Muscle layer of colon (tissue), 2 donors: ENCODE measurements at regions not wholly inside any gene's neighbourhood (a gene's known extent, or its start where the extent isn't known, plus 50 kb on each side); places are given as distances from the start of the nearest gene placed in this dataset.

Experiments used
- H3K27ac ChIP-seq: one replicate; pipeline ENCODE4 v1.7.0; 2013; ENCODE audit warnings: low read depth, mild to moderate bottlenecking, low read length, moderate library complexity
- H3K27me3 ChIP-seq, 2 donors: one replicate each; pipeline ENCODE4 v1.7.0; 2013; ENCODE audit warnings: low read length in 2 of 2, mild to moderate bottlenecking in 2 of 2; ENCODE audit not compliant: insufficient read depth in 2 of 2, control insufficient read depth in 1 of 2
- H3K36me3 ChIP-seq: one replicate; pipeline ENCODE4 v1.7.0; 2013; ENCODE audit warnings: mild to moderate bottlenecking, low read length; ENCODE audit not compliant: insufficient read depth
- H3K4me1 ChIP-seq: one replicate; pipeline ENCODE4 v1.7.0; 2013; ENCODE audit warnings: mild to moderate bottlenecking, low read length; ENCODE audit not compliant: insufficient read depth
- H3K4me3 ChIP-seq, 2 donors: one replicate each; pipeline ENCODE4 v1.7.0; 2013; ENCODE audit warnings: low read length in 2 of 2, low read depth in 1 of 2, mild to moderate bottlenecking in 1 of 2, moderate library complexity in 1 of 2
- H3K9ac ChIP-seq: one replicate; pipeline ENCODE4 v1.7.0; 2013; ENCODE audit warnings: low read length
- H3K9me3 ChIP-seq: one replicate; pipeline ENCODE4 v1.7.0; 2013; ENCODE audit warnings: mild to moderate bottlenecking, low read length
- donor health status: abdominal sarcoma.
- donor health status: Adenocarcinoma of cecum.

DNA sequence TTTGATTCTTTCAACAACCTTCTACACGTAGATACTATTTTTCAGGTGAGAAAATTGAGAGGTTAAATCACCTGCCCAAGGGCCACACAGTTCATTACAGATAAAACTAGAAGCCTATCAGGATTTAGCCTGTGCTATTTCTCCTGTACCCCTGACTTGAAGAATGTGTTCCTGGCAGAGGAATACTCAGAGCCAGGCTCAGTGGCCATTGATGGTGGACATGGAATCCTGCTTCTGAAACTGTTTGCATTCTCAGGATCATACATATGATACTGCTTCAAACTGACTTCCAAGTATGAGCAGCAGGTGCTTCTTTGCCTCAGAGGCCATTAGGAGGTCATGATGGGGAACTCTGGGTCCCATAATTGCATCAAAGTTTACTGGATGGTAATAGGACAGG is 348.6 kb downstream of the ADRA2A start:
- H3K36me3 ChIP-seq = no peaks in the 10 kb centered on the region
- H3K9ac ChIP-seq = no peak overlapping the region
- H3K4me3 ChIP-seq = no peak overlapping the region
- no peaks in the 10 kb centered on the region for H3K27me3 ChIP-seq
- no peaks in the 10 kb centered on the region for H3K9me3 ChIP-seq
- H3K4me1 ChIP-seq = no peaks in the 10 kb centered on the region
- no peak overlapping the region for H3K27ac ChIP-seq

DNA sequence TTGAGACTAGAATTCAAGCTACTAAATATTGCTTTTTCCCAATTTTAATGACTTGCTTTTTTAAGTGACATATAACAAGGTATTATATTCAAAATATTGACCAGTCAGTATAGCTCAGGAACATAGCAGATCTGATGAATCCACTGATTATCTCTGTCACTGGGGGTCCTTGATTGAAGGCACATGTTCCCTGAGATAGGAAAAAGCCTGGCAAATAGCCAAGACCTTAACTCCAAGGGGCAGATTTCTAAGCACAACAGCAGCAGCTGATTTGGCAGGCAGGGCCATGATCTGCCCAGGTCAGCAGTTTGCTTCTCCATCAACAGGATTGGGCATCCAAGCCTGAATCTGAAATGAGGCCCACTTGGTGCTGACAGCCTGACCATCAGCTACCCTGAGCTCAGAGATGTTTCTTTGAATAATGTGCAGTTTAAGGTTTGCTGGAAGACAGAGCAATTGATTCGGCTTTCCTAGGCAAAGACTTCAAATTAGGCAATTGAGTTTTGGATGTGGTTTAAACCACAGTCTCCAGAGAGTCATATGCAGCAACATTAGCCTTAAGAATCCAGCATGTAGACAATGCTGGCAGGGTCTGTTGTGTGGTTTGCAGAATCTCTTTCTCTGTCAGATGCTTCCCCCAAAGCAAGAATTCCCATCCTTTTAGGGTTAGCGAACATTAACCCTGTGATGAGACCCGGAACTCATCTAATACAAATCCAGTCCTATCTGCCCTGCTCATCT is 352.6 kb downstream of the ADRA2A start:
- H3K27ac ChIP-seq = no peak overlapping the region
- no peak overlapping the region for H3K9ac ChIP-seq
- no peaks in the 10 kb centered on the region for H3K27me3 ChIP-seq
- no peaks in the 10 kb centered on the region for H3K36me3 ChIP-seq
- H3K4me1 ChIP-seq = no peaks in the 10 kb centered on the region
- no peaks in the 10 kb centered on the region for H3K9me3 ChIP-seq
- no peak overlapping the region for H3K4me3 ChIP-seq

DNA sequence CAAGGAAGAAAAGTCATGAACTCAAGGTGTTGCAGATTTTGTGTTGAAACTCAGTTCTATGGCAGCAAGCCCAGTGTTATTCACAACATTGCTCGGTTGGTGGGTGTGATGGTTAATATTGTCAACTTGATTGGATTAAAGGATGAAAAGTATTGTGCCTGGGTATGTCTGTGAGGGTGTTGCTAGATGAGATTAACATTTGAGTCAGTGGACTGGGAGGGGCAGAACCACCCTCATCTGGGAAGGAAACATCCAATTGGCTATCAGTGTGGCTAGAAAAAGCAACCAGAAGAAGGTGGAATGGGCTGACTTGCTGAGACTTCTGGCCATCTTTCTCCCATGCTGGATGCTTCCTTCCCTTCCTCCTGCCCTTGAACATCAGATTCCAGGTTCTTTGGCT is 353.2 kb downstream of the ADRA2A start:
- H3K27me3 ChIP-seq = no peaks in the 10 kb centered on the region

DNA sequence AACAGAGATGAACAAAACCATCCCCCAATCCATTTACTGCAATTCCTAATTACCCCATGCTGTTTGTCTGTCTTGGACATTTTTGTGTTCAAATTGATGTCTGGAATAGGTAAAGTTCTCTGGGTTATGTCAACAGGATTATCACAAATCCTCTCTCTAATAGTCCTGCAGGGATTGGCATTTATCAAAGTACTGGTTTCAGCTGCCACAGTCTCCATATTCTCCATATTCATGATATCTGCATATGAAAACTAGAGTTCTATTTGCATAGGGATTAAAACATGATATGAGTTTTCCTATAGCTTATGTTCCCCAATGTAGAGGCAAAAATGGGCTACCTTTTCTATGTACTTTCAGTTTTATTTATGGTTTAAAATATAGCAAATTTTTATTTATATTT is 355.8 kb downstream of the ADRA2A start:
- Histone ChIP-seq H3K27me3 (no peaks in the 10 kb centered on the region), H3K27ac (no peak overlapping the region), H3K9me3 (no peaks in the 10 kb centered on the region), H3K4me1 (no peaks in the 10 kb centered on the region), H3K4me3 (no peak overlapping the region), H3K36me3 (no peaks in the 10 kb centered on the region), H3K9ac (no peak overlapping the region)

More for the DNA sequence above, 353.2 kb downstream of the ADRA2A start:
- no peak overlapping the region for H3K4me3 ChIP-seq
- H3K27ac ChIP-seq = no peak overlapping the region
- no peak overlapping the region for H3K9ac ChIP-seq
- H3K36me3 ChIP-seq = no peaks in the 10 kb centered on the region
- H3K4me1 ChIP-seq = no peaks in the 10 kb centered on the region
- no peaks in the 10 kb centered on the region for H3K9me3 ChIP-seq

DNA sequence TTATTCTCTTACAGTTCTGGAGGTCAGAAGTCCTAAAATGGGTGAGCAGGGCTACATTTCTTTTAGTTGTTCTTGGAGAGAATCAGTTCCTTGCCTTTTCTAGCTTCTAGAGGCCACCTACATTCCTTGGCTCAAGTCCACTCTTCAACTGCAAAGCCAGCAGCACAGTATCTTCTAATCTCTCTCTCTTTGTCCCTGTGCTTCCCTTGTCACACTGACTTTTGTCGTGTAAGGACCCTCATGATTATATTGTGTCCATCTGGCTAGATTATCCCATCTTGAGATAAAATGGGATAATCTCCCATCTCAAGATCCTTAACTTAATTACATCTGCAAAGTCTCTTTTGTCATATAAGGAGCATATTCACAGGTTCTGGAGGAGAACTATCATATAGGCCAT is 359.0 kb downstream of the ADRA2A start:
- Histone ChIP-seq H3K9ac (no peak overlapping the region), H3K36me3 (no peaks in the 10 kb centered on the region), H3K27ac (no peak overlapping the region), H3K4me3 (no peak overlapping the region), H3K9me3 (no peaks in the 10 kb centered on the region), H3K27me3 (no peaks in the 10 kb centered on the region), H3K4me1 (no peaks in the 10 kb centered on the region)

DNA sequence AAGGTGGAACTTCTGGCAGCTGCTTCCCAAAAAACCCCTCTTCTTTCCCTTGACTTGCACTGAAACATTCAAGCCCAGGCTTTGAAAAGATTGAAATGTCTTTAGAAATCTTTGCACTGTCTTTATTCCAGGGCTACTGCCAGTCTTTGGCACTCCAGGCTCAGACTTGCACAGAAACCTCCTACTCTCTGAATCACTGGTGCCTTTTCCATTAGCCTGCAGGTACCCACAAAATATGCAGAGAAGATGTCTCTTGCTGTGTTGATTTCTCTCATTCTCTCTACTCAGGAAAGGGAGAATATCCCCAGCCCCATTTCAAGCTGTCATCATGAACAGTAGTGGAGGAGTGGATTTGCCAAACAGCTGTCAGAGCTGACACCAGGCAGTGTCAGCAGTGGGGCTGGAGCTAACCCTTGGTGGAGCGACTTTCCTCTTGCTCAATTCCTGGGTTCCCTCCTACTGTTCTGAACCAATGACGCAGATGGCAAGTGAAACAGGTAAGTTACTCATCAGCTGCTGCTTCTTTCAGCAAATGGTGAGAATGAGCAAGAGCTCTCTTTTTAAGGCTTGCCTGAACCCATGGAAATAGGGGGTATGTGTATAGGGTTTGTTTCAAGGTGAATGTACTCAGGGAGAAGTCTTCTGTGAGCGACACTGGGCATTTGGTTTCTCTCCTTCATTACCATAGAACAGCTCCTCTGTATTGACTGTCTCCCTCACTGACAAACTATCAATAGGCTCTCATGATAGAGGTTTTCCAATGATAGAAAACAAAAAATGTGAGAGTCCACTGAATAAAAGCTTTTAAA is 362.4 kb downstream of the ADRA2A start:
- Histone ChIP-seq H3K9me3 (no peaks in the 10 kb centered on the region), H3K4me3 (no peak overlapping the region), H3K36me3 (no peaks in the 10 kb centered on the region), H3K27ac (no peak overlapping the region), H3K27me3 (no peaks in the 10 kb centered on the region), H3K4me1 (no peaks in the 10 kb centered on the region), H3K9ac (no peak overlapping the region)

DNA sequence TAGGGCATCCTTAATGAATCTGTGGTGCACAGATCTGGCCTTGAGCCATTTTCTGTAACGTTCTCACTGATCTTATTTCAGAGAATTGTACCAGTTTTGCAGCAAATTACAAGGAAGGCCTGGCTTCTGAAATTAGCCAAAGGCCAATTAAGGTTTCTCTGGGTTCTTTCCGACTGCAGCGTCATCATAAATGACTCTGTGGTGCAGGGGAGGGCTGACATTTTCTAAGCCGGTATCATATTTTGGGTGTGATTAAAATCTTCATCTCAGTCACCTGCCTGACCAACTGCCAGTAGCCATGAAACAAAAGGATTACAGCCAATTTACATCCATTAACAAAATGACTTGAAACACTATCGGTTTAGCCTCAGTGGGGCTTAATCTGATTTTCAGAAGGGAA is 363.7 kb downstream of the ADRA2A start:
- no peak overlapping the region for H3K27ac ChIP-seq
- H3K4me1 ChIP-seq = no peaks in the 10 kb centered on the region

DNA sequence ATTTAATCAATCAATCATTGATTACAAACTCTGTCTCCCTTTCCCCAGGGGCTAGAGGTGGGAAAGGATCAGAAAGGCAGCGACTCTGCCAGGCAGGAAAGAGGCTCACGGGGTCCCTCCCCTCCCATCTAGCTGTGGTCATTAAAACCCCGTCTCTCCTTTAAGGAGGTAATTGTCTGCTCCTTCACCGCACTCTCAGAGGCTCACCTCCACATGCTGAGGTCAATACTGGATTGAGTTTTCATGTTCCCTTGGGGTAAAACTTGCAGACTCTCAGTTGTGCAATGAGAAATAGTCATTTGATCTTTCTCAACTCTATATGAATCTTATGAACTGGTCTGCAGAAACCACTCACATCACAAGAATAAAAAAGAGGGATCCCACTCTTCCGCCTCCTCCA is 368.8 kb downstream of the ADRA2A start:
- Histone ChIP-seq H3K9me3 (no peaks in the 10 kb centered on the region), H3K27ac (no peak overlapping the region), H3K9ac (no peak overlapping the region), H3K4me3 (no peak overlapping the region), H3K27me3 (no peaks in the 10 kb centered on the region), H3K4me1 (no peaks in the 10 kb centered on the region), H3K36me3 (no peaks in the 10 kb centered on the region)

More for the DNA sequence above, 363.7 kb downstream of the ADRA2A start:
- Histone ChIP-seq H3K9me3 (no peaks in the 10 kb centered on the region), H3K36me3 (no peaks in the 10 kb centered on the region), H3K4me3 (no peak overlapping the region), H3K27me3 (no peaks in the 10 kb centered on the region), H3K9ac (no peak overlapping the region)

DNA sequence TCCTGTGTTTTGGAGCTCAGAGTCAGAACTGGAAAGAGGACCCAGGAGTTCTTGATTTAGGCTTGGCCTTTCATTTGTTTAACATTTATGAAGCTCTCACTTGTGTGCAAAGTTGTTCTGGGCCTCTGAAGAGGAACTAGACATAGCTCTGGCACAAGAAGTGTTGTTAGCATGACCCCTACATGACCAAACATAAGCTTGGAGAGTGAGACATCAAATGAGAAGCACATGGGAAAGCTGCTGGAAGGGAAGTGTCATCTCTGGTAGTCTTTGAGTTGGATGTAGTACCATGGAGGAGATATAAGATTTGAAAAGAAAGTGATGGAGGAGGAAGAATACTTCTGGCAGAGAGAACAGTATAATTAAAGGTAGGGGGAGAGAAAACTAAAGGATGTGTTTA is 370.1 kb downstream of the ADRA2A start:
- H3K27me3 ChIP-seq = no peaks in the 10 kb centered on the region
- H3K4me1 ChIP-seq = no peaks in the 10 kb centered on the region
- H3K36me3 ChIP-seq = no peaks in the 10 kb centered on the region
- no peak overlapping the region for H3K4me3 ChIP-seq
- H3K9ac ChIP-seq = no peak overlapping the region
- H3K9me3 ChIP-seq = no peaks in the 10 kb centered on the region
- H3K27ac ChIP-seq = no peak overlapping the region

DNA sequence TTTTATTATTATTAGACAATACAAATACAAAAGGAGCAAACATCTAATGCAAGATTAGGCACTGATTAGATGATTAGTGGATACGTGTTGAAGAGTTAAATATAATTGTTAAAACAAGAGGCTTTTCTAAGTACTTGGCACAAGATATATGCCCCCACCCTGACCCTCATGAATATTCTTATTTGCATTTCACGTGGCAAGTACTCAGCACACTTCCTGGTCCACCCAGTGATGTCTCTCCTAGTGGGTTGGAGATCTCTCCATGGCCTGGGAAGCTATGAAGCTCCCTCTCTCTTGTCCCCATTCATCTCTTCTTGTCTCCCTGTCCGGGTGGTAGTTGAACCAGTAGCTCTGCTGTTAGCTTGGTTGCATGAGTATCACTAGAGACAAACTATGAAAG is 375.3 kb downstream of the ADRA2A start:
- Histone ChIP-seq H3K9me3 (no peaks in the 10 kb centered on the region), H3K27me3 (no peaks in the 10 kb centered on the region), H3K36me3 (no peaks in the 10 kb centered on the region), H3K9ac (no peak overlapping the region), H3K4me3 (no peak overlapping the region), H3K27ac (no peak overlapping the region), H3K4me1 (no peaks in the 10 kb centered on the region)

DNA sequence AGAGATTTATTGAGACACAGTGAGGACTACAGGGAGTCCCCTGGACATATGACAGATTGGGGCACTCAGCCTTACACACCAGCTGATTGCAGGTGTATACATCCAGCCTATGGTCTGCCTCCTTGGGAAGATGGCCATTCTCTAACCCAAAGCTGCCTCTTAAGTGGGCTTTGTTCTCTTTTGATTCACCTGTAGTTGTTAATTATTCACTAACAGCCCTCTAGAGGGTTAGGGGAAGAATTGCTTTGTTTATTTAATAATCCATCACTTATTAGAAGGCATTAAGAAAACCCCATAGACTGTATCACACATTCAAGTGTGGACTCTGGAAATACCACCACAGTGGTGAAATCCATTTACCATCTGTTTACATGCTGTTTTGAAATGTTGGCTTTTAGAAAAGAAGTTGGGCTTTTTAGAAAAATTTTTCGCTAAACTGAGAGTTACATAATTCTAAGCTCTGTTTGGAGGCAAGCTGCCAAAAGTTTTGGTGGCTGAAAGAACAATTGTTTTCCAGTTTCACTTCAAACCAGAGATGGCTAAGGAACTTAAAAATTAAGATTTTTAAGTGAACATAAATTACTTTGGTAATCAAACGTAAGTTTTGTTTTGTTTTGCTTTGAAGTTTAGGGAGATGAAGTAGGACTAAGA is 379.1 kb downstream of the ADRA2A start:
- no peak overlapping the region for H3K9ac ChIP-seq
- no peak overlapping the region for H3K27ac ChIP-seq
- H3K9me3 ChIP-seq = no peaks in the 10 kb centered on the region
- H3K4me3 ChIP-seq = no peak overlapping the region
- H3K4me1 ChIP-seq = no peaks in the 10 kb centered on the region
- peaks cover 0 to 3% of the 10 kb centered on the region in 2 donors for H3K27me3 ChIP-seq
- no peaks in the 10 kb centered on the region for H3K36me3 ChIP-seq
